ENCODE measurements at regions not wholly inside any gene's neighbourhood (a gene's known extent, or its start where the extent isn't known, plus 50 kb on each side); places are given as distances from the start of the nearest gene placed in this dataset.

- TF ChIP-seq CTCF (IDR thresholded peaks at IDR 0.05) (no peak), POLR2A (IDR thresholded peaks at IDR 0.05) (no peak)
These were observed 362.3 kb downstream of the FIGN start for GRCh38 chr2:163373496-163373895.
